ENCODE measurements at regions not wholly inside any gene's neighbourhood (a gene's known extent, or its start where the extent isn't known, plus 50 kb on each side); places are given as distances from the start of the nearest gene placed in this dataset.

GRCh38 chr15:66846031-66846430 lies 144.0 kb downstream of the SMAD6 start:
- 77 to 84% methylated on average over 5 of the region's 5 CpGs for WGBS, 2 donors
- no peaks in the 10 kb centered on the region for H3K27me3 ChIP-seq (ENCODE audit: control insufficient read depth in 1 of 2, insufficient read depth in 2 of 2, low read length in 1 of 2)
- intact Hi-C loops (cut with DNase I): loop anchor here in 1 of 2 donors (5.0 kb wide), 2 partner anchors 36 to 59 kb away; no protein-coding TSS in a partner anchor
- no peak overlapping the region for H3K4me3 ChIP-seq (ENCODE audit: low read length in 2 of 2)
- no peaks in the 10 kb centered on the region for H3K36me3 ChIP-seq (ENCODE audit: control insufficient read depth in 1 of 2, insufficient read depth in 2 of 2, low read length in 1 of 2)
- ATAC-seq (ENCODE audit: low FRiP score): no peak
- H3K4me1 ChIP-seq (ENCODE audit: control insufficient read depth in 1 of 2, insufficient read depth in 2 of 2, low read length in 2 of 2): no peaks in the 10 kb centered on the region
- H3K9me3 ChIP-seq (ENCODE audit: control insufficient read depth, low read length): no peaks in the 10 kb centered on the region
- DNase-seq: peak in 1 of 2 donors; percentile 24
- H3K27ac ChIP-seq (ENCODE audit: low read depth in 1 of 2, low read length in 2 of 2): no peak overlapping the region

- DNase-seq (no peak), ATAC-seq (ENCODE audit: low FRiP score) (no peak)
- H3K9me3 ChIP-seq (ENCODE audit: control insufficient read depth, low read length): no peaks in the 10 kb centered on the region
- intact Hi-C loops (cut with DNase I): loop anchor here in 1 of 2 donors (5.0 kb wide), 2 partner anchors 35 to 60 kb away; no protein-coding TSS in a partner anchor
- H3K27me3 ChIP-seq (ENCODE audit: control insufficient read depth in 1 of 2, insufficient read depth in 2 of 2, low read length in 1 of 2): no peaks in the 10 kb centered on the region
- H3K4me3 ChIP-seq (ENCODE audit: low read length in 2 of 2): no peak overlapping the region
- 87 to 90% methylated on average over 4 of the region's 4 CpGs for WGBS, 2 donors
- H3K36me3 ChIP-seq (ENCODE audit: control insufficient read depth in 1 of 2, insufficient read depth in 2 of 2, low read length in 1 of 2): no peaks in the 10 kb centered on the region
- H3K27ac ChIP-seq (ENCODE audit: low read depth in 1 of 2, low read length in 2 of 2): no peak overlapping the region
- H3K4me1 ChIP-seq (ENCODE audit: control insufficient read depth in 1 of 2, insufficient read depth in 2 of 2, low read length in 2 of 2): no peaks in the 10 kb centered on the region
Observed at GRCh38 chr15:66846811-66847210, 144.8 kb downstream of the SMAD6 start.

- H3K9me3 ChIP-seq (ENCODE audit: control insufficient read depth, low read length): no peaks in the 10 kb centered on the region
- H3K27me3 ChIP-seq (ENCODE audit: control insufficient read depth in 1 of 2, insufficient read depth in 2 of 2, low read length in 1 of 2): no peaks in the 10 kb centered on the region
- intact Hi-C loops (cut with DNase I): loop anchor here in 1 of 2 donors (5.0 kb wide), 2 partner anchors 35 to 60 kb away; no protein-coding TSS in a partner anchor
- no peaks in the 10 kb centered on the region for H3K36me3 ChIP-seq (ENCODE audit: control insufficient read depth in 1 of 2, insufficient read depth in 2 of 2, low read length in 1 of 2)
- no peak for ATAC-seq (ENCODE audit: low FRiP score)
- H3K27ac ChIP-seq (ENCODE audit: low read depth in 1 of 2, low read length in 2 of 2): no peak overlapping the region
- no peak for DNase-seq
- H3K4me1 ChIP-seq (ENCODE audit: control insufficient read depth in 1 of 2, insufficient read depth in 2 of 2, low read length in 2 of 2): no peaks in the 10 kb centered on the region
- H3K4me3 ChIP-seq (ENCODE audit: low read length in 2 of 2): no peak overlapping the region
- 89 to 98% methylated on average over 1 of the region's 1 CpG for WGBS, 2 donors
Observed at GRCh38 chr15:66847565-66847991, 145.5 kb downstream of the SMAD6 start.

- Histone ChIP-seq H3K4me1 (ENCODE audit: control insufficient read depth in 1 of 2, insufficient read depth in 2 of 2, low read length in 2 of 2) (no peaks in the 10 kb centered on the region), H3K27me3 (ENCODE audit: control insufficient read depth in 1 of 2, insufficient read depth in 2 of 2, low read length in 1 of 2) (no peaks in the 10 kb centered on the region), H3K36me3 (ENCODE audit: control insufficient read depth in 1 of 2, insufficient read depth in 2 of 2, low read length in 1 of 2) (no peaks in the 10 kb centered on the region), H3K4me3 (ENCODE audit: low read length in 2 of 2) (no peak overlapping the region), H3K27ac (ENCODE audit: low read depth in 1 of 2, low read length in 2 of 2) (peak overlapping the region in 1 of 2 donors; percentile 6), H3K9me3 (ENCODE audit: control insufficient read depth, low read length) (no peaks in the 10 kb centered on the region)
- ATAC-seq (ENCODE audit: low FRiP score) (no peak), DNase-seq (no peak)
- intact Hi-C loops (cut with DNase I): loop anchor here in 1 of 2 donors (5.0 kb wide), 2 partner anchors 34 to 61 kb away; no protein-coding TSS in a partner anchor
- WGBS, 2 donors: 78 to 89% methylated on average over 5 of the region's 5 CpGs
Observed at GRCh38 chr15:66848116-66848515, 146.1 kb downstream of the SMAD6 start.

GRCh38 chr15:66848686-66849392 lies 146.8 kb downstream of the SMAD6 start:
- Histone ChIP-seq H3K4me1 (ENCODE audit: control insufficient read depth in 1 of 2, insufficient read depth in 2 of 2, low read length in 2 of 2) (no peaks in the 10 kb centered on the region), H3K27me3 (ENCODE audit: control insufficient read depth in 1 of 2, insufficient read depth in 2 of 2, low read length in 1 of 2) (no peaks in the 10 kb centered on the region), H3K36me3 (ENCODE audit: control insufficient read depth in 1 of 2, insufficient read depth in 2 of 2, low read length in 1 of 2) (no peaks in the 10 kb centered on the region), H3K27ac (ENCODE audit: low read depth in 1 of 2, low read length in 2 of 2) (peak overlapping the region in 1 of 2 donors; percentile 90), H3K9me3 (ENCODE audit: control insufficient read depth, low read length) (no peaks in the 10 kb centered on the region), H3K4me3 (ENCODE audit: low read length in 2 of 2) (no peak overlapping the region)
- intact Hi-C loops (cut with DNase I): loop anchor here in 1 of 2 donors (5.0 kb wide), 2 partner anchors 33 to 62 kb away; no protein-coding TSS in a partner anchor
- DNase-seq: no peak
- WGBS, 2 donors: 54 to 56% methylated on average over 8 to 9 of the region's 9 CpGs
- ATAC-seq (ENCODE audit: low FRiP score): no peak

GRCh38 chr15:66849393-66849745 lies 147.3 kb downstream of the SMAD6 start:
- WGBS, 2 donors: 76 to 78% methylated on average over 3 of the region's 3 CpGs
- H3K4me3 ChIP-seq (ENCODE audit: low read length in 2 of 2): no peak overlapping the region
- DNase-seq (no peak), ATAC-seq (ENCODE audit: low FRiP score) (no peak)
- H3K9me3 ChIP-seq (ENCODE audit: control insufficient read depth, low read length): no peaks in the 10 kb centered on the region
- no peaks in the 10 kb centered on the region for H3K4me1 ChIP-seq (ENCODE audit: control insufficient read depth in 1 of 2, insufficient read depth in 2 of 2, low read length in 2 of 2)
- H3K27me3 ChIP-seq (ENCODE audit: control insufficient read depth in 1 of 2, insufficient read depth in 2 of 2, low read length in 1 of 2): no peaks in the 10 kb centered on the region
- H3K27ac ChIP-seq (ENCODE audit: low read depth in 1 of 2, low read length in 2 of 2): peak overlapping the region; percentile 52 to 90
- H3K36me3 ChIP-seq (ENCODE audit: control insufficient read depth in 1 of 2, insufficient read depth in 2 of 2, low read length in 1 of 2): no peaks in the 10 kb centered on the region
- intact Hi-C loops (cut with DNase I): loop anchor here in 1 of 2 donors (5.0 kb wide), 2 partner anchors 33 to 62 kb away; no protein-coding TSS in a partner anchor

- Histone ChIP-seq H3K36me3 (ENCODE audit: control insufficient read depth in 1 of 2, insufficient read depth in 2 of 2, low read length in 1 of 2) (no peaks in the 10 kb centered on the region), H3K4me1 (ENCODE audit: control insufficient read depth in 1 of 2, insufficient read depth in 2 of 2, low read length in 2 of 2) (no peaks in the 10 kb centered on the region), H3K4me3 (ENCODE audit: low read length in 2 of 2) (no peak overlapping the region), H3K27ac (ENCODE audit: low read depth in 1 of 2, low read length in 2 of 2) (peak overlapping the region; percentile 52 to 90), H3K27me3 (ENCODE audit: control insufficient read depth in 1 of 2, insufficient read depth in 2 of 2, low read length in 1 of 2) (no peaks in the 10 kb centered on the region), H3K9me3 (ENCODE audit: control insufficient read depth, low read length) (no peaks in the 10 kb centered on the region)
- no peak for DNase-seq
- WGBS, 2 donors: 11 to 13% methylated on average over 4 of the region's 4 CpGs
- no peak for ATAC-seq (ENCODE audit: low FRiP score)
- intact Hi-C loops (cut with DNase I): loop anchor here (2.0 to 5.0 kb wide), 6 partner anchors 33 to 247 kb away; partner anchors contain the start of gene SMAD6 (in 1 of the 2)
Observed at GRCh38 chr15:66849746-66850077, 147.7 kb downstream of the SMAD6 start.

GRCh38 chr15:66850078-66850991 lies 148.3 kb downstream of the SMAD6 start:
- no peaks in the 10 kb centered on the region for H3K27me3 ChIP-seq (ENCODE audit: control insufficient read depth in 1 of 2, insufficient read depth in 2 of 2, low read length in 1 of 2)
- H3K9me3 ChIP-seq (ENCODE audit: control insufficient read depth, low read length): no peaks in the 10 kb centered on the region
- H3K36me3 ChIP-seq (ENCODE audit: control insufficient read depth in 1 of 2, insufficient read depth in 2 of 2, low read length in 1 of 2): no peaks in the 10 kb centered on the region
- DNase-seq (peak; percentile 76 to 83), ATAC-seq (ENCODE audit: low FRiP score) (peak; percentile 22)
- no peaks in the 10 kb centered on the region for H3K4me1 ChIP-seq (ENCODE audit: control insufficient read depth in 1 of 2, insufficient read depth in 2 of 2, low read length in 2 of 2)
- 13 to 16% methylated on average over 25 of the region's 25 CpGs for WGBS, 2 donors
- peak overlapping the region; percentile 52 to 90 for H3K27ac ChIP-seq (ENCODE audit: low read depth in 1 of 2, low read length in 2 of 2)
- H3K4me3 ChIP-seq (ENCODE audit: low read length in 2 of 2): no peak overlapping the region
- intact Hi-C loops (cut with DNase I): loop anchor here (2.0 to 5.0 kb wide), 4 partner anchors 76 to 248 kb away; partner anchors contain the start of gene SMAD6 (in 1 of the 2)

Measured in aorta (tissue), 5 donors.